Neutrophil (primary cell): ENCODE measurements at regions not wholly inside any gene's neighbourhood (a gene's known extent, or its start where the extent isn't known, plus 50 kb on each side); places are given as distances from the start of the nearest gene placed in this dataset.

Experiments used
- H3K27ac ChIP-seq: fragments of 200-600 bp; sonication (generic); 2 replicates; pipeline ENCODE4 v1.5.1; 2016; ENCODE audit warnings: mild to moderate bottlenecking, moderate library complexity
- H3K27me3 ChIP-seq: fragments of 200-600 bp; sonication (generic); 2 replicates; pipeline ENCODE4 v1.6.0; 2016; ENCODE audit warnings: mild to moderate bottlenecking
- H3K36me3 ChIP-seq: fragments of 200-600 bp; sonication (generic); 2 replicates; pipeline ENCODE4 v1.5.1; 2017
- H3K4me1 ChIP-seq, 2 experiments: fragments of 200-600 bp in 1 of 2; sonication (generic) in 1 of 2; 1 replicate in 1 of 2; 2 replicates in 1 of 2; pipeline versions ENCODE4 v1.5.1 to v1.6.1; 2013 to 2016; ENCODE audit warnings: low read depth in 1 of 2, low read length in 1 of 2, mild to moderate bottlenecking in 1 of 2, moderate library complexity in 1 of 2; ENCODE audit not compliant: control insufficient read depth in 1 of 2, insufficient read depth in 1 of 2
- H3K4me3 ChIP-seq, 2 experiments: fragments of 200-600 bp in 1 of 2; sonication (generic) in 1 of 2; 1 replicate in 1 of 2; 2 replicates in 1 of 2; pipeline ENCODE4 v1.5.1; 2013 to 2016; ENCODE audit warnings: low read depth in 1 of 2, low read length in 1 of 2, mild to moderate bottlenecking in 1 of 2, moderate library complexity in 1 of 2
- H3K9me3 ChIP-seq: fragments of 200-600 bp; sonication (generic); 2 replicates; pipeline ENCODE4 v1.5.1; 2016
- CTCF ChIP-seq: fragments of 200-600 bp; sonication (generic); IDR thresholded peaks from 2 replicates; pipeline ENCODE4 v1.5.1; 2016; ENCODE audit warnings: antibody characterized with exemption

- H3K4me3 ChIP-seq: no peak overlapping the region
- H3K4me1 ChIP-seq: no peaks in the 10 kb centered on the region
- H3K36me3 ChIP-seq: no peaks in the 10 kb centered on the region
- H3K27ac ChIP-seq: no peak overlapping the region
- no peaks in the 10 kb centered on the region for H3K27me3 ChIP-seq
- no peaks in the 10 kb centered on the region for H3K9me3 ChIP-seq
- TF ChIP-seq CTCF: no peak
These were observed 264.7 kb upstream of the PPP2R2D start for GRCh38 chr10:131636116-131636515.

DNA sequence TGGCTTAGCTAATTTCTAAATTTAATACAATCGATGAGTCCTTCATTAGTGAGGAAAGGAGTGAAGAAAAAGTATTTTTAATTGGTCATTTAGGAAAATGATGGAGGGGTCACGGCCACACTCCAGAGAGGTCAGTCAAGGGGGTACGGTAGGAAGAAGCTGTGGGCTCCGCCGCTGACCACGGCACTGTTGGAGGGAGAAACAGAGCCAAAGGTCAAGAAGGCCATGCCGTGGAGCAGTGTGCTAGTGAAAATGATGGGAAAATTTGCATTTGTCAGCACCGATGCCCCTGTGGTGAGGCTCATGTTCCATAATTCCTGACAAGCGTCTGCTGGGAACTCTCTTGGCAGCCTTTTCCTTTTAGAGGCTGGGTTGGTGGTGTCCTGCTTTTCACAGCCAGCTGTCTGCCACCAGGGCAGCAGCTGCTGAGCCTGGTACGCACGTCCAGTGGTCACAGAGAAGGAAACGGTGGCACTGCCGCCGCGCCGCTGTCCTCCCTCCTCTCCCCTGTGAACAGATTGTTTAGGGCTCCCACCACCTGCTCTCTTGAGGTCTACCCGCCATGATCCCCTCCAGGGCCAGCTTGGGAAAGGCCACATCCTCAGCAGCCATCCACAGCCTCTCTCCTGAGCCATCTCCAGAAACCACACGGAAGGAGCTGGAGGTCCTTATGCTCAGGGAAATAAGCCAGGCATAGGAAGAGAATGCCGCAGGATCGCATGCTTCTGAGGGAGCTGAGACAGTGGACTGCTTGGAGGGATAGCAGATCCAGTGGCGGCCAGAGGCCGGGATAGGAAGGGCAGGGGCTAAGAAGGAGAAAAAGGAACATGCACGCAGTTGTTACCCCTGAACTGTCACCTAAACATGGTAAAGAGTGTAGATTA is 263.7 kb upstream of the PPP2R2D start:
- no peaks in the 10 kb centered on the region for H3K9me3 ChIP-seq
- no peaks in the 10 kb centered on the region for H3K36me3 ChIP-seq
- H3K27me3 ChIP-seq: no peaks in the 10 kb centered on the region
- H3K4me3 ChIP-seq: no peak overlapping the region
- H3K4me1 ChIP-seq: no peaks in the 10 kb centered on the region
- no peak for TF ChIP-seq CTCF
- H3K27ac ChIP-seq: no peak overlapping the region

- H3K36me3 ChIP-seq: no peaks in the 10 kb centered on the region
- no peak for TF ChIP-seq CTCF
These were observed 262.5 kb upstream of the PPP2R2D start for GRCh38 chr10:131638049-131638879.

DNA sequence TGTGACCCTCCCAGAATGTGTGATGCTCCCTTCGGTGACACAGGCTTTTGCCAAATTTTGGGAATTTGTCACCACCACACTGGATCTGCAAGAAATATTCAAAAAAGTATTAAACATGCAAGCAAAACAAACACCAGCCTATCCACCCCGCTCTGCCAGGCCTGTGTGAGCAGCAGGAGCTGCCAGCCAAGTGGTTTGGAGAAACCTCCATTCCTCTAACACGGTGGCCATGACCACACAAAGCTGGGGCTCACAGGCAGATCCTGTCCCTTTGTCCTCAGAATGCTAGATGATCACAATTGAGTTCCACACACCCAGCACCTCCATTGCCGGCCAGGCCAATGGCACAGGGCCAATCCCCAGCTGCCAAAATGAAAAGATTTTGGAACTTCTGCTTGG is 261.9 kb upstream of the PPP2R2D start:
- TF ChIP-seq CTCF: no peak
- no peak overlapping the region for H3K4me3 ChIP-seq
- no peaks in the 10 kb centered on the region for H3K36me3 ChIP-seq
- H3K4me1 ChIP-seq: no peaks in the 10 kb centered on the region
- no peak overlapping the region for H3K27ac ChIP-seq
- no peaks in the 10 kb centered on the region for H3K9me3 ChIP-seq
- no peaks in the 10 kb centered on the region for H3K27me3 ChIP-seq

More at GRCh38 chr10:131638049-131638879, 262.5 kb upstream of the PPP2R2D start:
- Histone ChIP-seq H3K27me3 (no peaks in the 10 kb centered on the region), H3K4me1 (no peaks in the 10 kb centered on the region), H3K27ac (no peak overlapping the region), H3K4me3 (no peak overlapping the region), H3K9me3 (no peaks in the 10 kb centered on the region)

DNA sequence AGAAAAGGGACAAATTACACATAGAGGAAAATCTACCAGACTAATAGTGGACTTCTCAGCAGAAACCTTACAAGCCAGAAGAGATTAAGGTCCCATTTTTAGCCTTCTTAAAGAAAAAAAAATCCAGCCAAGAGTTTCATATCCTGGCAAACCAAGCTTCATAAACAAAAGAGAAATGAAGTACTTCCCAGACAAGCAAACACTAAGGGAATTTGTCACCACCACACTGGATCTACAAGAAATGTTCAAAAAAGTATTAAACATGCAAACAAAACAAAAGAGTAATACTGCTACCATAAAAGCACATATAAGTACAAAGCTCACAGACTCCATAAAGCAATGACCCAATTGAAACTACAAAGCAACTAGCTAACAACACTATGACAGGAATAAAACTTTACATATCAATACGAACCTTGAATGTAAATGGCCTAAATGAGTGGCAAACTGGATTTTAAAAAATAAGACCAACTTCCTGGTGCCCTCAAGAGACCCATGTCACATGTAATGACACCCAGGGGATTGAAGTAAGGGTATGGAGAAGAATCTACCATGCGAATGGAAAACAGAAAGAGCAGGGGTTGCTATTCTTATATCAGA is 260.7 kb upstream of the PPP2R2D start:
- H3K9me3 ChIP-seq: no peaks in the 10 kb centered on the region
- no peak overlapping the region for H3K4me3 ChIP-seq
- TF ChIP-seq CTCF: no peak
- no peaks in the 10 kb centered on the region for H3K27me3 ChIP-seq
- H3K27ac ChIP-seq: no peak overlapping the region
- H3K4me1 ChIP-seq: no peaks in the 10 kb centered on the region
- H3K36me3 ChIP-seq: no peaks in the 10 kb centered on the region
